Mesenchymal stem cell (in vitro differentiated cells and primary cell): ENCODE measurements at regions not wholly inside any gene's neighbourhood (a gene's known extent, or its start where the extent isn't known, plus 50 kb on each side); places are given as distances from the start of the nearest gene placed in this dataset.
A peak's percentile ranks its signal among the peaks of the same experiment; 100 is the strongest.

ENCODE experiments used
- DNase-seq: peaks from one replicate; pipeline ENCODE4 v3.0.0-alpha.2; 2013
- H2AFZ ChIP-seq: one replicate; pipeline ENCODE4 v1.6.1; 2013; ENCODE audit warnings: low read depth, mild to moderate bottlenecking, control low read depth, inconsistent platforms, low read length, moderate library complexity
- H2AK5ac ChIP-seq: 2 replicates; pipeline ENCODE4 v1.6.1; 2013; ENCODE audit warnings: low read length, moderate library complexity, mild to moderate bottlenecking, inconsistent platforms; ENCODE audit not compliant: severe bottlenecking
- H2BK120ac ChIP-seq: one replicate; pipeline ENCODE4 v1.6.1; 2013; ENCODE audit warnings: low read depth, mild to moderate bottlenecking, inconsistent platforms, low read length, moderate library complexity
- H2BK12ac ChIP-seq, 2 experiments: one replicate each; pipeline ENCODE4 v1.6.1; 2013; ENCODE audit warnings: inconsistent platforms in 2 of 2, low read length in 2 of 2, mild to moderate bottlenecking in 2 of 2, moderate library complexity in 2 of 2, control low read depth in 1 of 2
- H2BK15ac ChIP-seq: one replicate; pipeline ENCODE4 v1.6.1; 2013; ENCODE audit warnings: mild to moderate bottlenecking, low read depth, inconsistent platforms; ENCODE audit not compliant: poor library complexity, severe bottlenecking
- H2BK5ac ChIP-seq: 2 replicates; pipeline ENCODE4 v1.6.1; 2013; ENCODE audit warnings: low read depth, mild to moderate bottlenecking, low read length, control low read depth, inconsistent platforms; ENCODE audit not compliant: poor library complexity, severe bottlenecking
- H3K14ac ChIP-seq, 2 experiments: one replicate each; pipeline ENCODE4 v1.6.1; 2013; ENCODE audit warnings: inconsistent platforms in 2 of 2, low read length in 2 of 2, control low read depth in 1 of 2, mild to moderate bottlenecking in 1 of 2, moderate library complexity in 1 of 2
- H3K18ac ChIP-seq, 2 experiments: one replicate each; pipeline ENCODE4 v1.6.1; 2013; ENCODE audit warnings: inconsistent platforms in 2 of 2, low read length in 2 of 2, control low read depth in 1 of 2, low read depth in 1 of 2, mild to moderate bottlenecking in 1 of 2
- H3K23ac ChIP-seq, 2 experiments: one replicate each; pipeline ENCODE4 v1.6.1; 2013; ENCODE audit warnings: inconsistent platforms in 2 of 2, low read length in 2 of 2, mild to moderate bottlenecking in 2 of 2, moderate library complexity in 2 of 2, control low read depth in 1 of 2
- H3K27ac ChIP-seq: 2 replicates; pipeline ENCODE4 v1.5.1; 2013; ENCODE audit warnings: mild to moderate bottlenecking, moderate library complexity, low read length, control low read depth, inconsistent platforms; ENCODE audit not compliant: poor library complexity, severe bottlenecking
- H3K27me3 ChIP-seq, 2 experiments: 2 replicates each; pipeline versions ENCODE4 v1.6.1 to v1.7.0; 2013; ENCODE audit warnings: low read length in 2 of 2, mild to moderate bottlenecking in 2 of 2, moderate library complexity in 2 of 2, control low read depth in 1 of 2, inconsistent platforms in 1 of 2; ENCODE audit not compliant: control insufficient read depth in 1 of 2, insufficient read depth in 1 of 2
- H3K36me3 ChIP-seq, 2 experiments: 2 replicates each; pipeline versions ENCODE4 v1.6.1 to v1.7.0; 2013; ENCODE audit warnings: low read length in 2 of 2, control low read depth in 1 of 2, inconsistent platforms in 1 of 2, low read depth in 1 of 2, mild to moderate bottlenecking in 1 of 2; ENCODE audit not compliant: insufficient read depth in 2 of 2, control insufficient read depth in 1 of 2
- H3K4ac ChIP-seq, 2 experiments: one replicate each; pipeline ENCODE4 v1.6.1; 2013; ENCODE audit warnings: inconsistent platforms in 2 of 2, low read length in 2 of 2, mild to moderate bottlenecking in 2 of 2, moderate library complexity in 2 of 2, control low read depth in 1 of 2, low read depth in 1 of 2
- H3K4me1 ChIP-seq: 2 replicates; pipeline ENCODE4 v1.6.1; 2013; ENCODE audit warnings: low read depth, low read length, control low read depth; ENCODE audit not compliant: control insufficient read depth, insufficient read depth
- H3K4me2 ChIP-seq: 2 replicates; pipeline ENCODE4 v1.6.1; 2013; ENCODE audit warnings: low read length, mild to moderate bottlenecking, inconsistent platforms; ENCODE audit not compliant: poor library complexity, severe bottlenecking
- H3K4me3 ChIP-seq, 2 experiments: 2 replicates each; pipeline versions ENCODE4 v1.5.1 to v1.7.0; 2013; ENCODE audit warnings: low read length in 2 of 2, mild to moderate bottlenecking in 2 of 2, control low read depth in 1 of 2, low read depth in 1 of 2; ENCODE audit not compliant: insufficient read depth in 1 of 2
- H3K79me1 ChIP-seq: replicated peaks from 2 replicates; pipeline ENCODE4 v1.6.1; 2013; ENCODE audit warnings: mild to moderate bottlenecking, control low read depth, low read length, inconsistent platforms; ENCODE audit not compliant: poor library complexity, severe bottlenecking
- H3K9ac ChIP-seq: 2 replicates; pipeline ENCODE4 v1.7.0; 2013; ENCODE audit warnings: mild to moderate bottlenecking, low read length, moderate library complexity
- H3K9me3 ChIP-seq: 2 replicates; pipeline ENCODE4 v1.7.0; 2013; ENCODE audit warnings: mild to moderate bottlenecking, low read length; ENCODE audit not compliant: control insufficient read depth
- H4K8ac ChIP-seq: one replicate; pipeline ENCODE4 v1.6.1; 2013; ENCODE audit warnings: inconsistent platforms, mild to moderate bottlenecking, low read length, moderate library complexity
- H4K91ac ChIP-seq: one replicate; pipeline ENCODE4 v1.6.1; 2013; ENCODE audit warnings: mild to moderate bottlenecking, low read length, inconsistent platforms
- WGBS: methylation state at CpG from one replicate; pipeline ENCODE4 v1.1.7; 2013; ENCODE audit warnings: mixed read lengths; 5-methylcytosine and 5-hydroxymethylcytosine counted together

DNA sequence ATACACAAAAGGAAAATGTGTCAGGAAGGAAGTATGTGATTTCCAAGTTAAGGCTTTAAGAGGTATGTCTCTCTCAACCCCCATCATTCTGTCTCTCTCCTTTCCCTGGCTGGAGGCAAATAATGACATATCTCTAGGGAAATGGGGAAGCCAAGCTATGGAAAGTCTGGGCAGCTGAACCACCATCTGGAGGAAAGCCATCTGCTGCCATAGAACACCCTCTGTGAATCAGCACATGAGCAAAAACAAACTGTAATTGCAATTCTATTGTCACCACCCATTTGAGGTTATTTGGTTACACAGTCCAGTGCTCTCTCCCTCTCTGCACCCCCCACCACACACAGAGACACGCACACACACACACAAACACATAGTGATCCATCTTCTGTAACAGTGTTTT is 766.2 kb downstream of the FLRT2 start:
- Histone ChIP-seq H3K14ac (no peak overlapping the region), H3K4me3 (no peak overlapping the region), H3K36me3 (no peaks in the 10 kb centered on the region), H4K91ac (no peak overlapping the region), H2BK120ac (no peak overlapping the region), H2BK15ac (no peak overlapping the region), H3K9ac (no peak overlapping the region), H4K8ac (no peak overlapping the region), H3K4ac (no peak overlapping the region), H3K27ac (no peak overlapping the region), H3K18ac (no peak overlapping the region), H3K27me3 (no peaks in the 10 kb centered on the region), H2AFZ (no peak overlapping the region), H3K4me2 (no peak overlapping the region), H2BK5ac (no peak overlapping the region), H2BK12ac (no peak overlapping the region), H3K79me1 (no peaks in the 10 kb centered on the region), H2AK5ac (no peak overlapping the region), H3K9me3 (no peaks in the 10 kb centered on the region), H3K4me1 (no peaks in the 10 kb centered on the region), H3K23ac (no peak overlapping the region)
- WGBS: no CpG with 5 or more reads among the region's 1 CpG
- DNase-seq: peak; percentile 43

DNA sequence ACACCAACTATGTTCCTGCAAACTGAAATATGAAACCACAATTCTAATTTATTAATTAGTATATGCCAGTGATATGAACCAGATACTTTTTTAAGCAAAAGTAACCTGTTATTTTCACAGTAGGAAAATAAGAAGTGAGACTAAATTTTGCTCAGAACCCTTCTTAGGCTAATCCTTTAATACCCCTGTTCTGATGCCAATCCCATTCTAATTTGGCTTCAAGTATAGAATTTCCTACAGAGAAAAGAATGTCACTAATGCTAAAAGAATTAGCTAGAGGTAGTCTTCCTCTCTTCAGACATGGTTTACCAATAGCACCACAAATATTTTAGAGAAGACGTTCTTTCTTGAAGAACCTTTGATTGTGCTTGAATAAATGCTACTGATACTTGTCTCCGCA is 758.4 kb downstream of the FLRT2 start:
- Histone ChIP-seq H2AK5ac (no peak overlapping the region), H3K4me3 (no peak overlapping the region), H3K18ac (no peak overlapping the region), H2BK15ac (no peak overlapping the region), H3K9ac (no peak overlapping the region), H3K4me1 (no peaks in the 10 kb centered on the region), H2AFZ (no peak overlapping the region), H2BK5ac (no peak overlapping the region), H4K8ac (no peak overlapping the region), H3K4ac (no peak overlapping the region), H4K91ac (no peak overlapping the region), H3K23ac (no peak overlapping the region), H2BK12ac (no peak overlapping the region), H2BK120ac (no peak overlapping the region), H3K9me3 (peaks cover 3% of the 10 kb centered on the region), H3K79me1 (no peaks in the 10 kb centered on the region), H3K36me3 (no peaks in the 10 kb centered on the region), H3K27ac (no peak overlapping the region), H3K14ac (no peak overlapping the region), H3K4me2 (no peak overlapping the region), H3K27me3 (no peaks in the 10 kb centered on the region)
- no CpG with 5 or more reads among the region's 2 CpGs for WGBS
- no peak for DNase-seq

GRCh38 chr14:86279405-86279804 is 749.5 kb downstream of the FLRT2 start:
- Histone ChIP-seq H3K14ac (no peak overlapping the region), H3K27me3 (no peaks in the 10 kb centered on the region), H3K27ac (no peak overlapping the region), H2BK15ac (peak overlapping the region; percentile 77), H2BK120ac (no peak overlapping the region), H3K23ac (no peak overlapping the region), H3K9ac (no peak overlapping the region), H3K4me3 (no peak overlapping the region), H2AK5ac (no peak overlapping the region), H4K91ac (no peak overlapping the region), H3K79me1 (no peaks in the 10 kb centered on the region), H3K36me3 (no peaks in the 10 kb centered on the region), H3K18ac (no peak overlapping the region), H2BK5ac (no peak overlapping the region), H4K8ac (no peak overlapping the region), H2AFZ (no peak overlapping the region), H3K9me3 (peaks cover 9% of the 10 kb centered on the region), H2BK12ac (no peak overlapping the region), H3K4ac (no peak overlapping the region), H3K4me1 (no peaks in the 10 kb centered on the region), H3K4me2 (no peak overlapping the region)
- DNase-seq: no peak
- 78% methylated on average over 3 of the region's 3 CpGs for whole genome bisulfite sequencing

GRCh38 chr14:86257973-86258372 is 728.0 kb downstream of the FLRT2 start:
- no peak overlapping the region for H2BK5ac ChIP-seq
- no CpG with 5 or more reads among the region's 2 CpGs for WGBS
- no peak overlapping the region for H3K4me2 ChIP-seq
- H3K14ac ChIP-seq: no peak overlapping the region
- H2AK5ac ChIP-seq: no peak overlapping the region
- H3K4me1 ChIP-seq: no peaks in the 10 kb centered on the region
- H2BK12ac ChIP-seq: no peak overlapping the region
- H3K9ac ChIP-seq: no peak overlapping the region
- no peak overlapping the region for H4K8ac ChIP-seq
- peaks cover 2% of the 10 kb centered on the region for H3K9me3 ChIP-seq
- no peak overlapping the region for H3K18ac ChIP-seq
- no peak overlapping the region for H2AFZ ChIP-seq
- DNase-seq: no peak
- no peak overlapping the region for H4K91ac ChIP-seq
- no peak overlapping the region for H3K23ac ChIP-seq
- H3K27me3 ChIP-seq: no peaks in the 10 kb centered on the region
- no peak overlapping the region for H3K4me3 ChIP-seq
- H3K79me1 ChIP-seq: no peaks in the 10 kb centered on the region
- no peak overlapping the region for H3K4ac ChIP-seq
- H3K36me3 ChIP-seq: no peaks in the 10 kb centered on the region
- H2BK120ac ChIP-seq: no peak overlapping the region
- no peak overlapping the region for H2BK15ac ChIP-seq
- no peak overlapping the region for H3K27ac ChIP-seq
